VCaP (cell line): ENCODE measurements at regions not wholly inside any gene's neighbourhood (a gene's known extent, or its start where the extent isn't known, plus 50 kb on each side); places are given as distances from the start of the nearest gene placed in this dataset.

ENCODE experiments used
- H3K27ac ChIP-seq: fragments of 450-650 bp; 2 replicates; pipeline ENCODE4 v1.5.1; 2017
- TF ChIP-seq, protein P1 (sequence below): fragments of 450-650 bp; conservative IDR thresholded peaks from 2 replicates; pipeline ENCODE4 v1.5.1; 2017; ENCODE audit warnings: mild to moderate bottlenecking, moderate library complexity

- TF ChIP-seq, protein P1, sequence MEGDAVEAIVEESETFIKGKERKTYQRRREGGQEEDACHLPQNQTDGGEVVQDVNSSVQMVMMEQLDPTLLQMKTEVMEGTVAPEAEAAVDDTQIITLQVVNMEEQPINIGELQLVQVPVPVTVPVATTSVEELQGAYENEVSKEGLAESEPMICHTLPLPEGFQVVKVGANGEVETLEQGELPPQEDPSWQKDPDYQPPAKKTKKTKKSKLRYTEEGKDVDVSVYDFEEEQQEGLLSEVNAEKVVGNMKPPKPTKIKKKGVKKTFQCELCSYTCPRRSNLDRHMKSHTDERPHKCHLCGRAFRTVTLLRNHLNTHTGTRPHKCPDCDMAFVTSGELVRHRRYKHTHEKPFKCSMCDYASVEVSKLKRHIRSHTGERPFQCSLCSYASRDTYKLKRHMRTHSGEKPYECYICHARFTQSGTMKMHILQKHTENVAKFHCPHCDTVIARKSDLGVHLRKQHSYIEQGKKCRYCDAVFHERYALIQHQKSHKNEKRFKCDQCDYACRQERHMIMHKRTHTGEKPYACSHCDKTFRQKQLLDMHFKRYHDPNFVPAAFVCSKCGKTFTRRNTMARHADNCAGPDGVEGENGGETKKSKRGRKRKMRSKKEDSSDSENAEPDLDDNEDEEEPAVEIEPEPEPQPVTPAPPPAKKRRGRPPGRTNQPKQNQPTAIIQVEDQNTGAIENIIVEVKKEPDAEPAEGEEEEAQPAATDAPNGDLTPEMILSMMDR, result no peak
- H3K27ac ChIP-seq, result no peak overlapping the region
Measured at GRCh38 chr6:119726086-119726485, 376.5 kb upstream of the MAN1A1 start.

DNA sequence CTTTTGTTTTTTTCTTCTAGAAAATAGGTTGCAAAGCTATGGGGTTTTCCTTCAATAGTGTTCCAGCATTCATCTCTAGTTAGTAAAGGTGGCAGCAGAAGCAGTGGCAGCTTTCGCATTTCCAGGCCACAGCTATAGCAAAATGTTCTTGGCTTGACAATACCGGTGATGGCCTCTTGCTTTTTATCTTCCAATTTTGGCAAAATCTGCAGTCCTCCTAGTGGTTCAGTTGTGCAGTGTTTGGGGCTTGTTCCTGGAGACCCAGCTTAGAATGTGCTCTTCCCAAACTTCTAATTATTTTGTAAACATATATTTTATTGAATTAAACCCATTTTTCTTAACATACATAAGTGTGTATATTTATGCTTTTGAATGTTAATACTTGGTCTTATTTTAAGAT lies 370.6 kb upstream of the MAN1A1 start:
- TF ChIP-seq, protein P1, result peak; percentile 51

DNA sequence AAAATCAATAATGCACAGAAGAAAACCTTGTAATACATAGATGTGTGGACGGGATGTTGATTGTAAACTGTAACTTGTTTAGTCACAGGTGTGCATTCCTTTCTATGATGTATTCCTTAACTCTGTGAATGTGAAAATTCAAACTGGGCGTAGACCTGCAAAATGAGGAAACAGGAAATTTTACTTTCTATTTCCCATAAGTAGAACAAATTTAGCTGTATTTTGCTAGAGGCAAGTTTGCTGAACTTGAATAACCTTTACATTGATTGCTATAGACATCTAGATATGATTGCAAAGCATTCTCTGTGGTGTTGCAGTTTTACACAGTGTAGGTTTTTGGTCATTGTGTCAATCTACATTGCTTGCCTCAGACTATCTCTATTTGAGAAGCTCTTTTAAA lies 368.4 kb upstream of the MAN1A1 start:
- TF ChIP-seq, protein P1, result no peak
- H3K27ac ChIP-seq, result no peak overlapping the region

More for the DNA sequence above, 370.6 kb upstream of the MAN1A1 start:
- H3K27ac ChIP-seq, result no peak overlapping the region

GRCh38 chr6:119716668-119717270 lies 367.2 kb upstream of the MAN1A1 start:
- no peak overlapping the region for H3K27ac ChIP-seq
- TF ChIP-seq, protein P1, result no peak

DNA sequence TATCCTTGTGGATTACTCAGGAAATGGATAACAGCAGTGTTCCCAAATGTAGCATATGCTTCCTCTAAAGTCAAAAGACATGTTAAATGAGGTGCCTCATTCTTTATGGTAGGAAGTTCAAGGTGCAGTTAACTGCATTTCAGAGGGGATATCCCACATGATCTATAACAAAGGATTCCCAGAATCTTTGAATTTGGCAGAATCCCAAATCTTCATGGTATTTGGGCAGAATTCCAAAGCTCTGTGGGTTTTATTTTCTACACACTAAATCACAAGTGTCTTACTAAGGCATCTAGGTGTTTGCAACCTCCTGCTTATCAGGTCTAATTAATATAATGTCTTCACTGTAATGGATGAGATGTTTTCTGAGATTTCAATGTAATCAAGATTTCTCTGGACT lies 364.3 kb upstream of the MAN1A1 start:
- TF ChIP-seq, protein P1, result no peak
- H3K27ac ChIP-seq, result no peak overlapping the region

GRCh38 chr6:119686644-119687043 lies 337.1 kb upstream of the MAN1A1 start:
- H3K27ac ChIP-seq, result no peak overlapping the region

GRCh38 chr6:119686240-119686639 lies 336.7 kb upstream of the MAN1A1 start:
- H3K27ac ChIP-seq, result no peak overlapping the region
- TF ChIP-seq, protein P1, result no peak

More at GRCh38 chr6:119686644-119687043, 337.1 kb upstream of the MAN1A1 start:
- TF ChIP-seq, protein P1, result no peak
